Prostate gland (tissue), 2 donors: ENCODE measurements at regions not wholly inside any gene's neighbourhood (a gene's known extent, or its start where the extent isn't known, plus 50 kb on each side); places are given as distances from the start of the nearest gene placed in this dataset.

Experiments
- DNase-seq: peaks from one replicate; pipeline ENCODE4 v3.0.0-alpha.2; 2019; ENCODE audit warnings: low spot score
- H3K27ac ChIP-seq, 2 donors: fragments of 200-600 bp; sonication (generic); 2 replicates each; pipeline ENCODE4 v1.5.1; 2017 to 2019
- H3K27me3 ChIP-seq: fragments of 200-600 bp; sonication (generic); replicated peaks from 2 replicates; pipeline ENCODE4 v1.5.1; 2019; ENCODE audit not compliant: insufficient read depth
- H3K36me3 ChIP-seq, 2 donors: fragments of 200-600 bp; sonication (generic); 1 replicate in 1 of 2; 2 replicates in 1 of 2; pipeline versions ENCODE4 v1.5.1 to v1.8.1; 2017 to 2019
- H3K4me1 ChIP-seq: fragments of 200-600 bp; sonication (generic); replicated peaks from 2 replicates; pipeline ENCODE4 v1.5.1; 2019
- H3K4me3 ChIP-seq, 2 donors: fragments of 200-600 bp; sonication (generic); 2 replicates each; pipeline ENCODE4 v1.5.1; 2017 to 2019
- H3K9me3 ChIP-seq: fragments of 200-600 bp; sonication (generic); 2 replicates; pipeline ENCODE4 v1.5.1; 2017
- CTCF ChIP-seq, 4 experiments: fragments of 200-600 bp in 2 of 4; fragments of 450-650 bp in 2 of 4; sonication (generic) in 2 of 4; IDR thresholded peaks; 1 replicate in 3 of 4; 2 replicates in 1 of 4; pipeline ENCODE4 v1.5.1; 2016 to 2019; ENCODE audit warnings: antibody characterized with exemption in 4 of 4, mild to moderate bottlenecking in 2 of 4, moderate library complexity in 2 of 4
- POLR2A ChIP-seq: fragments of 450-650 bp; IDR thresholded peaks from one replicate; pipeline ENCODE4 v1.6.1; 2016; ENCODE audit warnings: antibody characterized with exemption, mild to moderate bottlenecking
- POLR2AphosphoS5 ChIP-seq: sonication (generic); formaldehyde crosslinking; IDR thresholded peaks from one replicate; pipeline ENCODE4 v1.6.1; 2017; ENCODE audit warnings: antibody characterized with exemption
- WGBS: methylation state at CpG from one replicate; pipeline ENCODE4 v1.1.5; 2018; 5-methylcytosine and 5-hydroxymethylcytosine counted together
- intact Hi-C: fragments of 100-400 bp; cut with DNase I; formaldehyde crosslinking; loops from one replicate; pipeline ENCODE4 v1.14.2; 2022

DNA sequence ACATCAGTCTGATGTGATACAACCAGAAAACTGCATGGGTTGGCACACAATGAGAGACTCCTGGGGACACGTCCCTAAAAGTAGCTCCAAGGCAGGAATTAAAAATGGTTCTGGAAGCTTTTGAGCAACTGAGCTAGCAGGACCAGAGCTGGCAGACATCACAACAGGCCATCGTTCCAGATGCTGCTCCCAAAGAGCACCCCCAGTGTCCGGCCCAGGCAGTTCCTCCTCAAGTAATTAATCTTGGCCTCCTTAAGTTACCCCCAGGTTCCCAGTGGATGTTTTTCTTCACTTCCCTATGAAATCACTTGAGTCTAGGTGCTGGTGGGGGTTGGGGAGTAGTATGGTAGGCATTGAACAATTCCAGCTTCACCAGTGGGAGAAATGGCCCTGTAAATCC lies 711.6 kb downstream of the MECOM start:
- DNase-seq, result no peak
- no peak overlapping the region for H3K27ac ChIP-seq
- intact Hi-C loops, result loop anchor here (10.0 kb wide), 1 partner anchor 713 kb away; the partner anchor contains the start of gene MECOM

GRCh38 chr3:168951368-168951767 lies 712.1 kb downstream of the MECOM start:
- DNase-seq, result no peak
- Histone ChIP-seq H3K4me3 (no peak overlapping the region), H3K27me3 (no peaks in the 10 kb centered on the region), H3K4me1 (no peaks in the 10 kb centered on the region), H3K9me3 (no peaks in the 10 kb centered on the region), H3K27ac (no peak overlapping the region), H3K36me3 (no peaks in the 10 kb centered on the region)
- intact Hi-C loops, result loop anchor here (10.0 kb wide), 1 partner anchor 713 kb away; the partner anchor contains the start of gene MECOM
- WGBS, result 72% methylated on average over 4 of the region's 4 CpGs
- TF ChIP-seq POLR2A, result no peak
- no peak for TF ChIP-seq CTCF (IDR thresholded peaks at IDR 0.05)
- TF ChIP-seq POLR2AphosphoS5, result no peak

More for the DNA sequence above, 711.6 kb downstream of the MECOM start:
- no peak for TF ChIP-seq POLR2AphosphoS5
- no peak for TF ChIP-seq POLR2A
- no peak for TF ChIP-seq CTCF (IDR thresholded peaks at IDR 0.05)
- no peak overlapping the region for H3K4me3 ChIP-seq
- 86% methylated on average over 3 of the region's 3 CpGs for WGBS
- H3K27me3 ChIP-seq, result no peaks in the 10 kb centered on the region
- no peaks in the 10 kb centered on the region for H3K4me1 ChIP-seq
- H3K36me3 ChIP-seq, result no peaks in the 10 kb centered on the region
- H3K9me3 ChIP-seq, result no peaks in the 10 kb centered on the region

GRCh38 chr3:168950622-168951021 lies 712.9 kb downstream of the MECOM start:
- Histone ChIP-seq H3K36me3 (no peaks in the 10 kb centered on the region), H3K9me3 (no peaks in the 10 kb centered on the region), H3K27me3 (no peaks in the 10 kb centered on the region), H3K4me1 (no peaks in the 10 kb centered on the region), H3K4me3 (no peak overlapping the region), H3K27ac (no peak overlapping the region)
- no peak for DNase-seq
- TF ChIP-seq POLR2A, result no peak
- no peak for TF ChIP-seq CTCF (IDR thresholded peaks at IDR 0.05)
- no peak for TF ChIP-seq POLR2AphosphoS5
- WGBS, result 33% methylated on average over 1 of the region's 1 CpG
- intact Hi-C loops, result loop anchor here (10.0 kb wide), 1 partner anchor 714 kb away; the partner anchor contains the start of gene MECOM

DNA sequence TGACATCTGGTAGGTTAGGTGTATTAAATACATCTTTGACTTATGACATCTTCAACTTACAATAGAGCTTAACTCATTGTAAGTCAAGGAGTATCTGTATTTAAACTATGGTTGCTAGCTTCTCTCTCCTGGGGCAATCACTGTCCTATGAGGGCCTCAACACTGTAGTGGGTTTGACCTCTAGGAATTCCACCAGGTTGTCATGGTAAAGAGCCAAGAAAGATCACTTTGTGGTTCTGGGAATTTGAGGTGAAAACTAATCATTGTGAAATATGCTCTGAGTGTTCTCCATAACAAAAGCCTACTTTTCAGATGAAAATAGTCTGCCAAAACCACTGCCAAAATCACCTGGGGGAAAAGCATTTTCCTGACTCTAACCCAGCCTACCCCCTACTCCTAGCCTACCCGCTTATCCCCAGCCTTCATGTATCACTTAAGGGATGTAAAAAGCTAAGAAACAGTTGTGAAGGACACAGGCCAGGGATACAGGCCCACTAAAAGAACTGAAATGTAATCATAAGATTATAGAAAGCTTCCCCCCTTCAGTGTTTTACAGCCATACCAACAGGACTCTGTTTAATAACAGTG lies 723.8 kb downstream of the MECOM start:
- 56% methylated on average over 1 of the region's 1 CpG for WGBS

More for the DNA sequence above, 723.8 kb downstream of the MECOM start:
- intact Hi-C loops, result no loop called here
- no peak for DNase-seq
- H3K4me1 ChIP-seq, result no peaks in the 10 kb centered on the region
- H3K27me3 ChIP-seq, result no peaks in the 10 kb centered on the region
- no peak for TF ChIP-seq CTCF (IDR thresholded peaks at IDR 0.05)
- no peak for TF ChIP-seq POLR2AphosphoS5
- no peak for TF ChIP-seq POLR2A
- no peaks in the 10 kb centered on the region for H3K9me3 ChIP-seq
- H3K4me3 ChIP-seq, result no peak overlapping the region
- no peak overlapping the region for H3K27ac ChIP-seq
- H3K36me3 ChIP-seq, result no peaks in the 10 kb centered on the region
